NCI-H1694 (cell line): ENCODE measurements at regions not wholly inside any gene's neighbourhood (a gene's known extent, or its start where the extent isn't known, plus 50 kb on each side); places are given as distances from the start of the nearest gene placed in this dataset.

Experiments used
- DNase-seq: peaks from one replicate; lab custom pipeline; 2025; lab: John Stamatoyannopoulos, UW

DNA sequence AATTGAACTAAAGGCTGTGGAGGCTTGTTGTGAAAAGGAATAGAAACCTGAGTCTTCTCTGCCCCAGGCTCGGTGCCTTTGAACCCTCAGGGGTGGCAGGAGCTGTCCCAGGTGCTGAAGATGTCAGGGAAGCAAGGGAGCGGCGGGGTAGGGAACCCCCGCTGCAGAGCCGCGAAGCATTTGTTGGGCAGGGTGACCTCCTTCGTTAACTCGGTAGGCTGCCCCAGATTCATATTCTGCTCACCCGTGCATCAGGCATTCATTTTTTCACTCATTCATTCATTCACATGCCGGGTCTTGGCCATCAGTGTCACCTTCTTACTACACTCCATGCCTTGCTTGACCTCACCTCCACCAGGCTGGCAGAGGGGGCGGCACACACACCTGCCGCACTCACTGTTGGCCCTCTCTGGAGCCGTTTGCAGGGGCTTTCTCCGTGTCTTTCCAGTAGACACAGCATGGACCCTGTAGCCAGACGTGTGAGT lies 618.9 kb downstream of the BRD1 start:
- no peak for DNase-seq

DNA sequence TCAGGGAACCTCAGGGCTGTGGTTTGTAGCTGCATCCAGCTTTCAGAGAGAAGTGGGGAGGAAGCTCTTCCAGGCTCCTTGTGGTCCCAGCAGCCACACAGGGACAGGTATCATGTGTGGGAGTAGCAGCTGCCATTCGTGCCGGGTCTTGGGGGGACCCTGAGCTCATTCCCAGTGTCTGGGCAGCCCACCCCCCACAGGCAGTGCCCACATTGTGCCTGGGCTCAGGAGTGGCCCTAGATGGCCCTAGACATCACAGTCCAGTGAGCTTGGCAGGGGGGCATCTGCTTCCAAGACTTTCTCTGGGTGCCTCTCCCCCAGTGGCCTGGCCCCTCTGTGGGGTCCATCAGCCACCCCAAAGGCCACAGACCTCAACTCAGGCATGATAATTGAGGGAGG lies 619.7 kb downstream of the BRD1 start:
- DNase-seq: no peak

DNA sequence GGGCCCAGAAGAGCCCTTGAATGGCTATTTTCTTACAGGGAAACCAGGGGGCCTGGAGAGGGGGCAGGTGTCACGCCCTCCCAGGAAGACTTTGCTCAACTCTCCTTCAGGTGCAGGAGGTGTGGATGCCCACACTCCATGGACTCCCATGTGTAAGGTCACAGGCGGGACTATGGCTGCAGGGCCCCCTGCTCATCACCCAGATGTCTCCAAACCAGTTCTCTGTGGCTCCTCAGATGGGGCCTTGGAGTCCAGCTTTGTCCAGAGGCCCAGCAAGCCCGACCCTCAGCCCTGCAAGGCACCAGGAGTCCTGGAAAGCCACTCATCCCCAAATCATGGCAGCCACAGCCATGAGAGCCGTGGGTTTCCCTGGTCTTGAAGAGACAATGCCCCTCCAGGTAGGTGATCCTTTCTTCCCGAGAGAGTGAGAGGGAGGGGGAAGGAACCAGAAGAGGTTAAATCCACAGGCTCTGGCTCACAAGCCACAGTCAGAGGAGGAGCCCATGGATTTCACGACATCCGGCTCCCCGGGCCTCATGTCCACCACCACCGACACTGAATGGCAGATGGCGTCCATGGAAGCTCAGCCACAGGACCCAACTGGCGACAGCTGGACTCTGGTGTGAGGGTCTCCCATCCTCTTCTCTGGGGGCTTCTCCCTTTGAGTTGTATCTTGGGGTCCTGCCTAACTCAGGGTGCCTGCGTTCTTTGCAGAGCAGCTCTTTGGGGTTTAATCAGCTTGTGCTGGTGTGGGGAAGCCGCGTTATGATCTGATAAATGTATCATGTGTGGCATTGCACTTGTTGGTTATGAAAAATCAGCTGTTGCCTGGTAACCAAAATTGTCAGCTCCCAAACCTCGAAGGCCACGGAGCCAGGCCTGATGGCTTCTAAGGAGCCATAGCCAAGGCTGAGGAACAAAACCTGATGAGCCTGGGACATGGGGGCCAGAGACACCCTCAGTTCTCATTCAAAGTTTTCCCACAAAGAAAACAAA lies 620.4 kb downstream of the BRD1 start:
- no peak for DNase-seq

DNA sequence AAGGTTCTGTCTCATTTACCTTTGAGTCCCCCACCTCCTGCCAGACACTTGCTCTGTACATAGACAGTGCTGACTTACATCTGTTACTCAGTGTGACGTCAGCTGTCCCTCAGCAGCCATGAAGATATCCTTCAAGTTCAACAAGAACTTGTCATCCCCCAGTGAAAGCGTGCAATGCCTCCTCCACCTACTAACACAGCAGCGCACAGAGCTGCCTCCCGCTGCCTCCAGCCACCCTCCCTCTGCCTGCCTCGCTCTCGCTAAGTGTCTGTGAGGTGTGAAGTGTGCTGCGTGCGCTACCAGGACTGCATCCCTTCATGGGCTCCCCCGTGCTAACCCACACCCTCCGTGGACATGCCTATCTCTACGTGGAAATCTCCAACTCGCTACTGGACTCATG lies 621.4 kb downstream of the BRD1 start:
- no peak for DNase-seq

DNA sequence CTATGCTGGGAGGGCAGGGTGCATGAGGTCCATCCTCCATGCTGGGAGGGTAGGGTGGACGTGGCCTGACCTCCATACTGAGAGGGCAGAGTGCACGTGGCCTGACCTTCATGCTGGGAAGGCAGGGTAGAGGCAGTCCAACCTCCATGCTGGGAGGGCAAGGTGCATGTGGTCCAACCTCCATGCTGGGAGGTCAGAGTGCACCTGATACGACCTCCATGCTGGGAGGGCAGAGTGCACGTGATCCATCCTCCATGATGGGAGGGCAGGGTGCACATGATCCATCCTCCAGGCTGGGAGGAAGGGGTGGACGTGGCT lies 622.2 kb downstream of the BRD1 start:
- no peak for DNase-seq

DNA sequence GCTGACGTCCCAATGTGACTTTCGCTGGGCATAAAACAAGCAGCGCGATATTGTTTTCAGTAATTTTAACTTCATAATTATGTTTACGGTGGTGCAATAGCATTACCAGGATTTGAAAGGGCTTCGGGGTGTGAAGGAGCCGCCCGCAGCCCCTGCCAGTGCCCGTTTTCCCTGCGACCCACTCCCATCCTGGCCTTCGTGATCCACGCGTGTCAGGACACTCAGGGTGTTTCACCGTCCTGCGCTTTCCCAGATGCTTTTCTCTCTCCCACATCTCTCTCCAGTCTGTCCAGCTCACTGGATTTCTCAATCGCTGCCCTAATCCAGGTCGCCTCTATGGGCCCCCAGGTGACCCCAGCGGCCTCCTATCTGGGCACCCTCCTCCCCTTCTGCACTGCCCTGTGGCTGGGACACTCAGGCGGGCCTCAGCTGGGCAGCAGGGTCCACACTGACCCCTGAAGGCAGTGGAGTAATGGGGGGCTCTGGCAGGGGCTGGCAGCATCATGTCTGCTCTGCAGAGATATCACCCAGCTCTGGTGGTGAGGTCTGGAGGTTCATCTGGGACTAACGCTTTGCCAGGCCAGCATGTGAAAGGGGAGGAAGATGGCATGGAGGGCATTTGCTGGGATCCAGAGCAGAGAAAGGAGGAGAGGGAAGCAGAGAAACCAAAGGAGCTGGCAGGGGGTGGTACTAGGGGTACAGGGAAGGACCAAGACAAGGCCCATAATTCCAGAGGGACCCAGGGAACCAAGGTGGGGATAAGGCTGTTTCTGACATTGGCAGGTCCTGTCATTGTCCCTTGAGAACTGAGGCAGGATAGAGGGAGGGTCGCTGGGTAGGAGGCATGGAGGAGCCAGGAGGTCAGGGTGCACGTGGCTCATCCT lies 622.8 kb downstream of the BRD1 start:
- no peak for DNase-seq

DNA sequence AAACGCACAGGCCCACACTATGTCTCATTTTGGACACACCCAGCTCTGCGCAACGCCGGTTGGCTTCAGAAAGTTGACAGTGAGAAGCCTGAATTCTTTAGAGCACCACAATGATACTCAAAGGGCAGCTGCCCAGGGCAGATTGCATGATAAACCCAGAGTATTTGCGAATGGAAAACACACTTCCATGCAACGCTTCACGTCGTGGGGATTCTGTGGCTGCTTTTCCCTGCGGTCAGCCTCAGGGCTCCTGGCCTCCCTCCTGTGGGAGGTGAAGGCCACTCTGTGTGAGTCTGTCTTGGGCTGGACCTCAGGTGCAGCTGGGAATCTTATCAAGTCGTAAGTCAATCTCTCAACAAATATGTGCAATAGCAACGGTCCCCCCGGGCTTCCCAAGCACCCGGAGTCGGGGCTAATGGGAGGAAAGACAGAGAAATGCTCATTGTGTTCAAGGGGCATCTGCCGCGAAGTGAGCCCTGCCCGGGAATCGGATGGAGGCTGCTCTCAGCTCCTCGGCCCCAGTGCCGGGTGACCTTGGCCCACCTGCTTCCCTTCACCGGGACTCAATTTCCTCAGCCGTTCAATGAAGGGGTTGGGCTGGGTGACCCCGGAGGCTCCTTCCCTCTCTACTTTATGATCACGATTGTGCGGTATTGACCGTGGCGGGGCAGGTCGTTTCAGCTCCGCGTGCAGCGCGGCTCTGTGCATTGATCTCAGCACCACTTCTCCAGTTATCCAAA lies 623.6 kb downstream of the BRD1 start:
- DNase-seq: no peak

DNA sequence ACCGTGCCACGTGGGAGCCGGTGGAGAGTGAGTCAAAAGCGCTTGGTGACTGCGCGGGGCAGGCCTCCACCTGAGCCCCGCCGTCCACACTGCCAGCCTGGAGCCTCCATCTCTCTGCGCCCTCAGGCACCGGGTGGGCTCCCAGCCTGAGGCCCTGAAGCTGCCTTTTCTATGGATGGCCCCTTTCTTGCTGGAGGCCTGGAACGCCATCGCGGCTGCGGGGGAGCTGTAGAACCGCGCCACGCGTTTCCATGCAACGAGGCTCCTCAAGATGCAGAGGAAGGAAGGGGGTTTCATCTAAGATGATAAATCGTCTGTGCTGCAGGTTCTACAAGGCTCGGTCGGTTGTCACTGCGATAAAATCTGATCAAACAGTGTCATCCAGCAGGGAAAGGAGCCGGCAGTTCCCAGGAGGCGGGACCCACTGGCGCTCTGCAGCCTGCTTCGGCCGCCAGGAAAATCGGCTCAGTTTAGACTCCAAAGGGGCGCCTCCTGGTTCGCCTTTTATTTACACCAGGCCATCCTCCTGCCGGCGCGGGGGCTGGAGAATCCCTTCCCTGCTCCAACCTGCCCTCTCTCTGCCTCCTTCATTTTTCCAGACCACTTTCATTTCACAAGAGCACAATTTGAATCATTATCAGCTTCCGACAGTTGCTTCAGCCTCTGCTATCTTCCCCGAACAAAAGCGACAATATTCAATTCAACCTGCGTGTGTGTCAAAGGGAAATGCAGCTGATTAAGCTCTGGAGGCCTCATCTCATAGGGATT lies 624.4 kb downstream of the BRD1 start:
- DNase-seq: no peak

DNA sequence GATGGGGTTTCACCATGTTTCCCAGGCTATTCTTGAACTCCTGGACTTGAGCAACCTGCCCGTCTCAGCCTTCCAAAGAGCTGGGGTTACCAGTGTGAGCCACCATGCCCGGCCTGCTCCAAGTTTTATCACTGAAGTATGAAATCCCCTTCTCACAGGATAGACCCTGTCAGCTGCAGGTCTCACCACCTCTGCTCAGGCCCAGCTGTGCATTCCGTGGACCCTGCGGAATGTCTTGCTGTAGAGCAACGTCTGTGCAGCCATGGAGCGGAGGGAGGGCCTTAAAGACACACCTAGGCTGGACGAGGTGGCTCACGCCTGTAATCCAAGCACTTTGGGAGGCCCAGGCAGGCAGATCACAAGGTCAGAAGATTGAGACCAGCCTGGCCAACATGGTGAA lies 625.4 kb downstream of the BRD1 start:
- DNase-seq: no peak

DNA sequence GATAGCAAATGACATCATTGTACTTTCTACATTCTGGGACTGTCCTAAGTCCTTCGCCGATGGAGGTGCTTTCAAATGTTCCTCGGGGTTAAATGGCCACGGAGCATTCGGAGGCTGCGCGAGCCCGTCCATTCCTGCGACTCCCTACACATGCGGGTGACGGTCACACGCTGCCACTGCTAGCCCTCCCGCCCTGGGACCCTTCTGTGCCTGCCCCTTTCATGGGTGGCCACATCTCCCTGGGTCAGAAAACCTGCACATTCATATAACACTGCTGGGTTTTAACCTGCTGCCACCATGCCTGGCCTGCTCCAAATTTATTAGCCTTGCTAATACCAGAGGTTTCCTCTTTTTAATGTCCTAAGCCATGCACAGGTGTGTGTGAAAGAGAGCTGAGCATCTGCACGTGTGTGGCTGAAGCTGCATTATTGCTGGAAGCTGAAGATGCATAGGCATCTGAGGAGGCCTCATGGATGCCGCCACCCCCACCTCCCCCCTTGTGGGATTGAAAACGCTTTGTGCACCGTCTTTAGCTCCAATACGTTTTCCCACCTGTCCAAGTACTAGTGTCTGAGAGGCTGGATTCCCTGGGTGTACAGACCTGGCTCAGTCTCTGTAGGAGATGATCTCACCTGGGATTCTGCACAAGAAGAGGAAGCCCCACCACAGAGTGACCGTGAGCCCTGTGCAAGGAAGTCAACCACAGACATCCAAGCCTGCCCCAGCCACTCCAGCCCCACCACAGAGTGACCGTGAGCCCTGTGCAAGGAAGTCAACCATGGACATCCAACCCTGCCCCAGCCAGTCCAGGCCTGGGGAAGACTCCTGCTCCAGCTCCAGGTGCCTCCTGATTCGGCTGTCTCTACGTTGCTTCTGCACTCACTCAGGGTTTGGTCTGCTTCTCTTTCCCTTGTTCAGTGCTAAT lies 626.4 kb downstream of the BRD1 start:
- no peak for DNase-seq

DNA sequence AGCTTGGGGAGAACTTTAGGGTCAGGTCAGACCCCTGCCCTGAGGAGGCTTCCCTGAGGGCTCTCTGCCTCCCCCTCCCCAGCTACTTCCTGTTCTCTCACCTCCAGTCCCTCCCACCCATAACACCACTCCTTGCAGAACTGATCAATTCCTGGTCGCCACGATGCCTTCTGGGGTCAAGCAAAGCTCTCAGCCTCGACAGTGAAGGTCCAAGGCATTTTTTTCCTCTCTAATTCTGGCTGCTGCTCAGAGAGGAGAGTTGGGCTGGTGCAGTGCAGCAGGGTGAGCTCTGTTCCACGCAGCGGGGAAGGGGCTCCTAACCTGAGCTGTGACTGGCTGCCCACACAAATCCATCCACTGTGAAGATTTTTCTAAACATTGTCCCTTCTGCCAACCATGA lies 628.4 kb downstream of the BRD1 start:
- DNase-seq: no peak

DNA sequence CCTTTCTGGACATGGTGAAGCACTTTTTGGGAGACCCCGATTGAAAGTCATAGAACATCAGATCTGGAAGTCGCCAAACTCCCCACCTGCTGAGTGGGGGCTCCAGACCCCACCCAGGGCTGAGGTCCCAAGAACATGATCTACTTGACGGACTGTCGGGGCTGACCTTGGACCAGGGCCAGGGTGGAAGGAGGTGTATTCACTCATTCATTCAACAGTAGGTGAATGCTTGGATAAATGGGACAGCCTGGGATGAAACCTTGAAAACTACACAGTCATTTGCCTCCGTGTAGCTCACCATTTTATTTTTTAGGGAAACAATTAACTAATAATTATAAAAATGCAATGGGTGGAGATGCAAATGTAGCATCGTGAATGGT lies 629.0 kb downstream of the BRD1 start:
- DNase-seq: no peak

DNA sequence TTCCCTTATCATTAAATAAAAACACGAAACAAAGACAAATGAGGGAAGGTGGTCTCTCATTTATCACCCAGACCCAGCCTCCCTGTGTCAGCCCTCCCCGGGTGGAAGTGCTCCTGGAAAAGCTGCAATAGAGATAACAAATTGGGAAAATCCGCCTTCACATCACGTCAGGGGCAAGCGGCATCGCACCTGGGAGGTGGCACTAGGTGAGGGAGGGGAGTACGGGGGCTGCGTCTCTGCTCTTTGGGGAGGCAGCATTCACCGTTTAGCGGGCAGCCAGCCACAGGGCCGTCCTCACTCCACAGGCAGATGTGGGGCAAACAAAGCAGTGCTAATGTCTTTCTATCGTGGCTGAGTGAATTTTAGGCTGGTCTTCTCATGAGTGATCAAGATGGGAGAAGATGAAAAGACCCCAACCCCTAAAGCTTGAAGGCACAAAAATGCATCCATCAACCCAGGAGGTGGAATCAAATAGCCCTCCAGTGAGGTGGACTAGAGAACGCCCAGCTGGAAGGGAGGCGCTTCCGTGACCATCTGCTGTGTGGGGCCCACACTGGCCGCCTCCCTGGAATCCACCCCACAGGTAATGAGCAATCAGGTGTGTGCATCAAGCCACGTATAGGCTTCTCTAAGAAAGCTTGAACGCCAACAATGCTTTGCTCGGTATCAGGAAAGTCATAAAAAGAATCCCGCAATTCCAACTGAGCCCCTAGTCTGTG lies 629.5 kb downstream of the BRD1 start:
- DNase-seq: no peak

DNA sequence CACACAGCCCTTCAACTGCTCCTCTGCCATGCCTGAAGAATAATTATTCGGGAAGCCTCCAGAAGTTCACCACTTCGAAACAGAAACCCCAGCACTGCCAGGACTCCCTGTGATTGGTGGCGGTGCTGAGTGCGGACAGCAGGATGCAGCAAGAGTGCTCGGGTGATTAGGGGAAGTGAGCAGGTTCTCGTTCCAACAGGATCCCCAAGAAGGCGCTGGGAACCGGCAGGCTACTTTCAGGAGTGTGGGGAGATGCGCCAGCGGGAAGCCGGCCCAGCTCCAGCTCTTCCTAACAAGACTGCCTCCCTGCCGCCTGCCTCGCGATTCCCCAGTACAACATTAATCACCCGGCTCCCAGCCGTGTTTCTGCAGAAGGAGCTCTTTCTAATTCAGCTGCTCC lies 630.2 kb downstream of the BRD1 start:
- no peak for DNase-seq

DNA sequence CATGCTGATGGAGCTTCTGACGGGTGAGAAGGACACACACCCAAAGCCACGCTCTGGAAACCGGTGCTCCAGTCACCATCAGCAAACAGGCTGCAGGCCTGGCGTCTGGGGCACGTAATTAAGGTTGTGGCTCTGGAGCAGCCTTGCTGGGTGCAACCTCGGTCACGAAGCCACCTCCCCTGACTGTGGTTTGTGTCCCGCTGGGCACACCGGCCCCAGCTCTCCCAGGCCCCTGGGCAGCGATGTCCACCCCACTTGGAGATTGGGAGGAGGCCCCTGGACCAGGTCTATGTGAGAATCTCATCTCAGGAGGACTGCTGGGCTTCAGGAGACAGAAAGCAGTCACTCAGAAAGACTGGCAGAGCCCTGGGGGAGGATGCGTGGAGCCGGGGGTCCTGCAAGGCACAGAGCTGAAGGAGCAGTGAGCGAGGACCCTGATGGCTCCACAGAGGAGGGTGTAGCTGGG lies 631.6 kb downstream of the BRD1 start:
- no peak for DNase-seq

DNA sequence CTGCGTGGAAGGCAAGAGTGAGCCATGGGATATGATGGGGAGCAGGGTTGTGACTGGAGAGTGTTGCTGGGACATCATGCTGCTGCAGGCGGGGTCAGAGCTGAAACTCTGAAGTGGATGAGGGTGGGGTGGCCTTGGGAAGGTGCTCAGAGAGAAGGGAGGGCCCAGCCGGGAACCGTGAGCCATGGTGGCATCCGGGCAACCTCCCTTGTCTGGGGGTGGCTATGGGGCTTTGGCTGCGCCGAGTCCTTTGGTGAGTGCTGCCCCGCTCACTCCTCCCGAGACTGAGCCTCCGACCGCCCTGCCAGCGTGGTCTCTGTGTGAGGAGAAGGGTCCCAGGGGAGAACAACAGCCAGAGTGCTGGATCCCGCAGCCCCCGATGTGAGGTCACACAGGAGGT lies 632.0 kb downstream of the BRD1 start:
- DNase-seq: no peak

DNA sequence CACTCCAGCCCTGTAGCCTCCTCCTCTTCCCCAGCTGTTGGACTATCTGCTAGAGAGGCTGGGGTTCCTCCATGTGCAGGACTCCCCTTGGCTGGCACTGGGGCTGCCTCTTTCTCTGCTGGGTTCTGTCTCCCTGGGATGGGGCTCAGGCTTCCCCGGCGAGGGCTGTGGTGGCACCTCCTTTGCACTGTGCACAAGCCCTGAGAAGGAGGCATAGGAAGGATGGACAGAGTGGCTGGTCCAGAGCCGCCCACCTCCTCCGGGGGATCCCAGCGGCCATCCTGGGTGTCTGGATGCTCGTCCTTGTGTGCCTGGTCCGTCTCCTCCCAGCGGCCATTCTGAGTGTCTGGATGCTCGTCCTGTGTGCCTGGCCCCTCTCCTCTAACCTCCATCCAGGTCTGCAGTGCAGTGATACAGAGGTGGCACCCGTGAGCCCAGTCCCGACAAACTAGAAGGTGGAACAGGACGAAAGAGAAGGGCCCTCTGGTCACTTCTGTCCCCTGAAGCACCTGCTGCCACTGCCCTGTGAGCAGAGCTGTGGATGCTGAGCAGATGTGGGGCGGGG lies 633.7 kb downstream of the BRD1 start:
- no peak for DNase-seq

DNA sequence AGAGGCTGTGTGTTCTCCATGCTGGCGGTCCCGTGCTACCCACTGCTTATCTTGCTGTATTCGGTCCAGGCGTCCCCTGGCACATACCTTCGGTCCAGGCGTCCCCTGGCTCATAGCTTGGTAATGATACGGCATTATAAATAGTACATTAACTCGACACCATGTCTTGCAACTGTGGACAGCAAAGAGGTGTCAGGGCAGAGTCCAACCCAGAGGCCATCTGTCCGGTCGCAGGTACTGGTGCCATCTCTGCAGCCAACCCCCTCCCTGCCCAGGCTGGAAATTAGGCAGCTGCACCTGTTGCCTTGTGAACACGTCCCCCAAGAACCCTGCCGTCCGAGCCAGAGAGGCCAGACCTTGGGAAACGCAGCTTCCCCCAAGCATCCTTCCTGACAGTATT lies 634.3 kb downstream of the BRD1 start:
- no peak for DNase-seq

DNA sequence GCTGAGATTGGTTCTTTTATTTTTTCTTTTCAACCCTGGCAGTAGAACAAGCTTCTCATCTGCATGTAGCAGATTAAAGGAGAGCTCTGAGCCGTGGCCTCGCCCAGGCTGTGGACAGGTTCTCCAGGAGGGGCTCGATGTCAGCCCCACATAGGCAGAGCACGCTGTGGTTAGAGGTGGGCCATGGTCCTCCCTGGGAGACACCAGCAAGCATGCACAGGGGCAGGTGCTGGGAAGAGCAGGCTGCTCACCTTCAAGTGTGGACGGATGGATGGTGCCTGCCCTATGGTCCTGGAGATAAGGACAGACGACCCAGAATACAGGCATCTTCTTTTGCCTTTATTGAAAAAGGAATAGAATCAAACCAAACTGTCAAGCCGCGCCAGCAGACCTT lies 634.8 kb downstream of the BRD1 start:
- no peak for DNase-seq
